GM12873 (cell line): ENCODE measurements at regions not wholly inside any gene's neighbourhood (a gene's known extent, or its start where the extent isn't known, plus 50 kb on each side); places are given as distances from the start of the nearest gene placed in this dataset.

Experiments
- CTCF ChIP-seq: IDR thresholded peaks from 2 replicates; pipeline ENCODE4 v1.5.1; 2012; ENCODE audit warnings: low read depth, mild to moderate bottlenecking, moderate library complexity, low read length, control low read depth; ENCODE audit not compliant: insufficient read depth; ENCODE audit errors: missing control alignments

GRCh38 chr6:51430589-51430988 lies 611.9 kb downstream of the TFAP2B start:
- TF ChIP-seq CTCF: no peak

- no peak for TF ChIP-seq CTCF
These were observed 613.8 kb downstream of the TFAP2B start for GRCh38 chr6:51432481-51432880.

- TF ChIP-seq CTCF: no peak
These were observed 631.7 kb downstream of the TFAP2B start for GRCh38 chr6:51450248-51450957.

GRCh38 chr6:51450958-51451357 lies 632.3 kb downstream of the TFAP2B start:
- TF ChIP-seq CTCF: no peak

- TF ChIP-seq CTCF: no peak
These were observed 631.1 kb downstream of the PKHD1 start for GRCh38 chr6:51456282-51456681.

- no peak for TF ChIP-seq CTCF
These were observed 627.5 kb downstream of the PKHD1 start for GRCh38 chr6:51459958-51460357.

GRCh38 chr6:51462896-51463295 lies 624.5 kb downstream of the PKHD1 start:
- TF ChIP-seq CTCF: no peak
